ENCODE measurements at regions not wholly inside any gene's neighbourhood (a gene's known extent, or its start where the extent isn't known, plus 50 kb on each side); places are given as distances from the start of the nearest gene placed in this dataset.

GRCh38 chr7:93011351-93012294 lies 106.2 kb downstream of the SAMD9 start:
- TF ChIP-seq, protein P1, sequence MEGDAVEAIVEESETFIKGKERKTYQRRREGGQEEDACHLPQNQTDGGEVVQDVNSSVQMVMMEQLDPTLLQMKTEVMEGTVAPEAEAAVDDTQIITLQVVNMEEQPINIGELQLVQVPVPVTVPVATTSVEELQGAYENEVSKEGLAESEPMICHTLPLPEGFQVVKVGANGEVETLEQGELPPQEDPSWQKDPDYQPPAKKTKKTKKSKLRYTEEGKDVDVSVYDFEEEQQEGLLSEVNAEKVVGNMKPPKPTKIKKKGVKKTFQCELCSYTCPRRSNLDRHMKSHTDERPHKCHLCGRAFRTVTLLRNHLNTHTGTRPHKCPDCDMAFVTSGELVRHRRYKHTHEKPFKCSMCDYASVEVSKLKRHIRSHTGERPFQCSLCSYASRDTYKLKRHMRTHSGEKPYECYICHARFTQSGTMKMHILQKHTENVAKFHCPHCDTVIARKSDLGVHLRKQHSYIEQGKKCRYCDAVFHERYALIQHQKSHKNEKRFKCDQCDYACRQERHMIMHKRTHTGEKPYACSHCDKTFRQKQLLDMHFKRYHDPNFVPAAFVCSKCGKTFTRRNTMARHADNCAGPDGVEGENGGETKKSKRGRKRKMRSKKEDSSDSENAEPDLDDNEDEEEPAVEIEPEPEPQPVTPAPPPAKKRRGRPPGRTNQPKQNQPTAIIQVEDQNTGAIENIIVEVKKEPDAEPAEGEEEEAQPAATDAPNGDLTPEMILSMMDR (conservative IDR thresholded peaks at IDR 0.05; ENCODE audit: low read length) = no peak
- TF ChIP-seq EZH2phosphoT487 (IDR thresholded peaks at IDR 0.05; ENCODE audit: borderline replicate concordance, low read depth, low read length) = no peak
